OCI-LY7 (cell line): ENCODE measurements at regions not wholly inside any gene's neighbourhood (a gene's known extent, or its start where the extent isn't known, plus 50 kb on each side); places are given as distances from the start of the nearest gene placed in this dataset.

Experiments used
- BruUV-seq: library from RNA; stranded (reverse); fragments of 400-500 nt; replicated peaks from 2 replicates; lab custom pipeline; 2021; lab: Mats Ljungman, UMichigan
- CTCF ChIA-PET: fragments of 300-600 bp; sonication (Branson Sonifier 250); formaldehyde crosslinking; loops from one replicate; lab custom pipeline; 2022; ENCODE audit warnings: antibody characterized with exemption; ENCODE audit not compliant: unreplicated experiment; lab: Charles Lee
- POLR2A ChIA-PET: fragments of 300-600 bp; sonication (Branson Sonifier 250); formaldehyde crosslinking; loops from one replicate; lab custom pipeline; 2022; ENCODE audit warnings: antibody characterized with exemption; lab: Charles Lee
- DNase-seq: peaks from one replicate; pipeline ENCODE4 v3.0.0-alpha.2; 2015; ENCODE audit warnings: low spot score
- H2AFZ ChIP-seq: fragments of 200-600 bp; sonication (generic), shearing (Covaris generic); 2 replicates; pipeline ENCODE4 v1.6.1; 2014; ENCODE audit warnings: mild to moderate bottlenecking, antibody characterized with exemption, low read length, moderate library complexity
- H3K27ac ChIP-seq: fragments of 200-600 bp; sonication (generic); 2 replicates; pipeline ENCODE4 v1.5.1; 2014; ENCODE audit warnings: mixed run types, low read depth, mild to moderate bottlenecking, moderate library complexity, low read length, inconsistent platforms; ENCODE audit not compliant: poor library complexity, severe bottlenecking
- H3K36me3 ChIP-seq: fragments of 200-600 bp; sonication (generic); 2 replicates; pipeline ENCODE4 v1.6.1; 2014; ENCODE audit warnings: mild to moderate bottlenecking, antibody characterized with exemption, low read length, moderate library complexity, mixed read lengths; ENCODE audit not compliant: insufficient read depth
- H3K4me1 ChIP-seq: fragments of 200-600 bp; sonication (generic); 2 replicates; pipeline ENCODE4 v1.5.1; 2014; ENCODE audit warnings: mild to moderate bottlenecking, low read length; ENCODE audit not compliant: insufficient read depth, poor library complexity, severe bottlenecking
- H3K4me2 ChIP-seq: fragments of 200-600 bp; sonication (generic); 2 replicates; pipeline ENCODE4 v1.6.1; 2014; ENCODE audit warnings: mild to moderate bottlenecking, low read length
- H3K4me3 ChIP-seq: fragments of 200-600 bp; sonication (generic); 2 replicates; pipeline ENCODE4 v1.5.1; 2014; ENCODE audit warnings: mild to moderate bottlenecking, low read depth, low read length; ENCODE audit not compliant: poor library complexity, severe bottlenecking
- H3K79me2 ChIP-seq: fragments of 200-600 bp; sonication (generic); 2 replicates; pipeline ENCODE4 v1.6.1; 2016; ENCODE audit warnings: low read depth, mild to moderate bottlenecking, low read length, moderate library complexity, mixed read lengths; ENCODE audit not compliant: insufficient read depth
- H3K9me2 ChIP-seq: fragments of 200-600 bp; sonication (generic); 2 replicates; pipeline ENCODE4 v1.6.1; 2016; ENCODE audit warnings: mild to moderate bottlenecking, low read length, mixed read lengths; ENCODE audit not compliant: insufficient read depth
- H3K9me3 ChIP-seq: fragments of 200-600 bp; sonication (generic); 2 replicates; pipeline ENCODE4 v1.6.1; 2014; ENCODE audit warnings: mild to moderate bottlenecking, mixed run types, low read length, mixed read lengths
- H4K20me1 ChIP-seq: fragments of 200-600 bp; sonication (generic); 2 replicates; pipeline ENCODE4 v1.6.1; 2014; ENCODE audit warnings: mild to moderate bottlenecking, antibody characterized with exemption, low read length, moderate library complexity, mixed read lengths; ENCODE audit not compliant: insufficient read depth
- EZH2phosphoT487 ChIP-seq: fragments of 200-600 bp; sonication (generic); IDR thresholded peaks from 2 replicates; pipeline ENCODE4 v1.6.1; 2018; ENCODE audit warnings: low read depth, borderline replicate concordance, mild to moderate bottlenecking, mixed run types, antibody characterized with exemption, low read length, moderate library complexity, mixed read lengths
- intact Hi-C: fragments of 100-400 bp; cut with micrococcal nuclease; formaldehyde crosslinking; loops from one replicate; pipeline ENCODE4 v1.10.0; 2022; ENCODE audit not compliant: unreplicated experiment
- TF ChIP-seq, protein P1 (sequence below): fragments of 200-600 bp; sonication (generic); conservative IDR thresholded peaks from 2 replicates; pipeline ENCODE4 v1.5.1; 2014; ENCODE audit warnings: mild to moderate bottlenecking, antibody characterized with exemption, low read length, moderate library complexity, mixed read lengths

DNA sequence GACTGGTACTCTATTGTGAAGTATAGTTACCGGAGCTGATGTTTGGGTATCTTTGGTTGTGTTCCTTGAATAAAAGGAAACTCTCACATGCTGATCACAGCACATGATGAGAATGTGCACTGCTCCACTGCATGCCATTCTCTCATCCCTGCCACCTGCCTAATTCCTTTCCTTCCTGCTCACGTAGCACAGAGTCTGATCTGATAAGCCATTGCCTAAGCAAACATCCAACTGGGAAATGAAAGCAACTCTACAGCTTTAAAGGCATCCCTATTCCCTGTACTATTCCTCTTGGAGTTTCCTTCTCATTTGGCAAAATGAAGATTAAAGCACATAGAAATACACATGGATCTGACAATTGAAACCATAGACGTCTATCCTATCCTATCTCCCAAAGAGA lies 359.8 kb downstream of the C3orf38 start:
- H3K4me3 ChIP-seq, result no peak overlapping the region

DNA sequence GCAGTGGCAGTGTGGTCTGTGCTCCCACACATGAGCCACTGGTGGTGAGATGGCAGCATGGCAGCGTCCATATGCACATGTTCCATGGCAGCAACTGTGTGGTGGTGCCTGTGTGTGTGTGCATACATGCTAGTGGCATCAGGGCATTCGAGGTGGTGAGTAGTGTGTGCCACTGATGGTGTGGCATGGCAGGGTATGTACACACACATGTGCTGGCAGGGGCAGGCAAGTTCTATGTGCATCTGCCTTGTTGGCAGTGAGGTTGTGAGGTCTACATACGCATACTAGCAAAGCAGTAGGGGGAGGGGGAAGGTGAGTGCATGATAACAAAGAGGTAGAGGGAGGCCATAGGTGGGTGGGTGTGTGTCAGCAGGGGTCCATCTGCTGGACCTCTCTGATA lies 378.7 kb downstream of the C3orf38 start:
- no peaks in the 10 kb centered on the region for H4K20me1 ChIP-seq
- H3K36me3 ChIP-seq, result no peaks in the 10 kb centered on the region
- no peaks in the 10 kb centered on the region for H3K9me3 ChIP-seq
- no peak for DNase-seq
- intact Hi-C loops, result no loop called here
- H3K27ac ChIP-seq, result no peak overlapping the region
- H2AFZ ChIP-seq, result no peak overlapping the region
- H3K9me2 ChIP-seq, result no peaks in the 10 kb centered on the region
- ChIA-PET CTCF (no interaction called here), POLR2A (no interaction called here)
- H3K79me2 ChIP-seq, result no peaks in the 10 kb centered on the region
- no peak overlapping the region for H3K4me3 ChIP-seq
- H3K4me1 ChIP-seq, result no peaks in the 10 kb centered on the region
- BruUV-seq, result no TSS peak
- no peak overlapping the region for H3K4me2 ChIP-seq
- TF ChIP-seq, protein P1, sequence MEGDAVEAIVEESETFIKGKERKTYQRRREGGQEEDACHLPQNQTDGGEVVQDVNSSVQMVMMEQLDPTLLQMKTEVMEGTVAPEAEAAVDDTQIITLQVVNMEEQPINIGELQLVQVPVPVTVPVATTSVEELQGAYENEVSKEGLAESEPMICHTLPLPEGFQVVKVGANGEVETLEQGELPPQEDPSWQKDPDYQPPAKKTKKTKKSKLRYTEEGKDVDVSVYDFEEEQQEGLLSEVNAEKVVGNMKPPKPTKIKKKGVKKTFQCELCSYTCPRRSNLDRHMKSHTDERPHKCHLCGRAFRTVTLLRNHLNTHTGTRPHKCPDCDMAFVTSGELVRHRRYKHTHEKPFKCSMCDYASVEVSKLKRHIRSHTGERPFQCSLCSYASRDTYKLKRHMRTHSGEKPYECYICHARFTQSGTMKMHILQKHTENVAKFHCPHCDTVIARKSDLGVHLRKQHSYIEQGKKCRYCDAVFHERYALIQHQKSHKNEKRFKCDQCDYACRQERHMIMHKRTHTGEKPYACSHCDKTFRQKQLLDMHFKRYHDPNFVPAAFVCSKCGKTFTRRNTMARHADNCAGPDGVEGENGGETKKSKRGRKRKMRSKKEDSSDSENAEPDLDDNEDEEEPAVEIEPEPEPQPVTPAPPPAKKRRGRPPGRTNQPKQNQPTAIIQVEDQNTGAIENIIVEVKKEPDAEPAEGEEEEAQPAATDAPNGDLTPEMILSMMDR, result no peak
- TF ChIP-seq EZH2phosphoT487, result no peak

More for the DNA sequence above, 359.8 kb downstream of the C3orf38 start:
- Histone ChIP-seq H3K9me3 (0 out of 2 replicates have a peak, but pooled peaks cover 5% of the 10 kb centered on the region), H3K79me2 (no peaks in the 10 kb centered on the region), H4K20me1 (no peaks in the 10 kb centered on the region), H2AFZ (no peak overlapping the region), H3K4me1 (no peaks in the 10 kb centered on the region), H3K9me2 (no peaks in the 10 kb centered on the region), H3K27ac (no peak overlapping the region), H3K4me2 (no peak overlapping the region), H3K36me3 (no peaks in the 10 kb centered on the region)
- intact Hi-C loops, result no loop called here
- TF ChIP-seq EZH2phosphoT487, result no peak
- TF ChIP-seq, protein P1, result no peak
- POLR2A ChIA-PET, result no interaction called here
- CTCF ChIA-PET, result no interaction called here
- no peak for DNase-seq
- no TSS peak for BruUV-seq

- no peak overlapping the region for H3K27ac ChIP-seq
- H3K36me3 ChIP-seq, result no peaks in the 10 kb centered on the region
- intact Hi-C loops, result no loop called here
- DNase-seq, result no peak
- H3K4me2 ChIP-seq, result no peak overlapping the region
- H4K20me1 ChIP-seq, result no peaks in the 10 kb centered on the region
- H3K4me3 ChIP-seq, result no peak overlapping the region
- no peaks in the 10 kb centered on the region for H3K9me2 ChIP-seq
- TF ChIP-seq EZH2phosphoT487, result no peak
- TF ChIP-seq, protein P1, result no peak
- H3K79me2 ChIP-seq, result no peaks in the 10 kb centered on the region
- no peaks in the 10 kb centered on the region for H3K9me3 ChIP-seq
- no peaks in the 10 kb centered on the region for H3K4me1 ChIP-seq
- H2AFZ ChIP-seq, result no peak overlapping the region
- ChIA-PET CTCF (interaction anchor here (0.6 kb wide), 1 partner anchor 22 kb away, joined by 3 read pairs; no protein-coding TSS in a partner anchor), POLR2A (interaction anchor here (1.2 kb wide), 1 partner anchor 9 kb away, joined by 4 read pairs; no protein-coding TSS in a partner anchor)
- BruUV-seq, result no TSS peak
These were observed 384.8 kb downstream of the C3orf38 start for GRCh38 chr3:88534534-88534933.
